ENCODE measurements at regions not wholly inside any gene's neighbourhood (a gene's known extent, or its start where the extent isn't known, plus 50 kb on each side); places are given as distances from the start of the nearest gene placed in this dataset.

- TF ChIP-seq CTCF (IDR thresholded peaks at IDR 0.05) = no peak
- TF ChIP-seq EZH2 (IDR thresholded peaks at IDR 0.05; ENCODE audit: borderline replicate concordance, insufficient read depth, low read depth, low read length, poor library complexity, severe bottlenecking) = no peak
These were observed 249.0 kb upstream of the CNTN5 start for GRCh38 chr11:98771791-98772190.
